Stomach (tissue), 8 donors: ENCODE measurements at regions not wholly inside any gene's neighbourhood (a gene's known extent, or its start where the extent isn't known, plus 50 kb on each side); places are given as distances from the start of the nearest gene placed in this dataset.

Source experiments
- DNase-seq, 2 donors: peaks; one replicate each; pipeline versions ENCODE4 v3.0.0 to v3.0.0-alpha.2; 2013 to 2019
- H3K27ac ChIP-seq, 5 donors: fragments of 200-600 bp in 4 of 5; sonication (generic) in 4 of 5; one replicate each; pipeline ENCODE4 v1.5.1; 2013 to 2019; ENCODE audit warnings: mild to moderate bottlenecking in 1 of 5, moderate library complexity in 1 of 5
- H3K27me3 ChIP-seq, 3 donors: fragments of 200-600 bp; sonication (generic); one replicate each; pipeline ENCODE4 v1.5.1; 2017 to 2019; ENCODE audit warnings: mixed run types in 1 of 3
- H3K36me3 ChIP-seq, 4 donors: fragments of 200-600 bp; sonication (generic); 1 replicate in 3 of 4; 2 replicates in 1 of 4; pipeline ENCODE4 v1.5.1; 2016 to 2019
- H3K4me1 ChIP-seq, 4 donors: fragments of 200-600 bp; sonication (generic); one replicate each; pipeline ENCODE4 v1.5.1; 2016 to 2019
- H3K4me3 ChIP-seq, 4 donors: fragments of 200-600 bp; sonication (generic) in 3 of 4; one replicate each; pipeline ENCODE4 v1.5.1; 2016 to 2019; ENCODE audit warnings: mild to moderate bottlenecking in 1 of 4
- H3K9me3 ChIP-seq, 4 donors: fragments of 200-600 bp; sonication (generic); one replicate each; pipeline ENCODE4 v1.5.1; 2016 to 2019
- CTCF ChIP-seq, 7 experiments: fragments of 450-650 bp in 4 of 7; fragments of 200-600 bp in 3 of 7; sonication (generic) in 3 of 7; IDR thresholded peaks; one replicate each; pipeline ENCODE4 v1.5.1; 2016 to 2019; ENCODE audit warnings: antibody characterized with exemption in 7 of 7, control low read depth in 2 of 7, mild to moderate bottlenecking in 1 of 7
- EP300 ChIP-seq: sonication (generic); formaldehyde crosslinking; IDR thresholded peaks from one replicate; pipeline ENCODE4 v1.6.1; 2017; ENCODE audit warnings: antibody characterized with exemption
- POLR2A ChIP-seq, 4 donors: fragments of 450-650 bp; IDR thresholded peaks; one replicate each; pipeline ENCODE4 v1.6.1; 2016; ENCODE audit warnings: antibody characterized with exemption in 4 of 4, control low read depth in 2 of 4, mild to moderate bottlenecking in 1 of 4, moderate library complexity in 1 of 4
- POLR2AphosphoS5 ChIP-seq, 3 donors: sonication (generic); formaldehyde crosslinking; IDR thresholded peaks; one replicate each; pipeline ENCODE4 v1.6.1; 2016; ENCODE audit warnings: antibody characterized with exemption in 3 of 3
- WGBS, 5 donors: extraction: QIAGEN DNeasy Blood & Tissue Kit in 3 of 5; methylation state at CpG; one replicate each; pipeline versions ENCODE4 v1.1.5 to v1.1.7; 2013 to 2018; 5-methylcytosine and 5-hydroxymethylcytosine counted together
- intact Hi-C: fragments of 100-400 bp; cut with DNase I; formaldehyde crosslinking; loops from one replicate; pipeline ENCODE4 v1.15.1; 2023; ENCODE audit warnings: low total_unique reads
- donor health status: healthy with polysubstance abuse.
- donor health status: Bipolar disorder and iron deficiency.
- donor health status: healthy.

GRCh38 chr11:96508861-96509260 is 119.0 kb downstream of the JRKL start:
- no peak for TF ChIP-seq POLR2AphosphoS5 (IDR thresholded peaks at IDR 0.05)
- WGBS, 5 donors = 57 to 83% (median 68%) methylated on average over 2 of the region's 2 CpGs
- H3K4me1 ChIP-seq = no peaks in the 10 kb centered on the region
- no peak for DNase-seq
- H3K36me3 ChIP-seq = no peaks in the 10 kb centered on the region
- intact Hi-C loops = no loop called here
- H3K27me3 ChIP-seq = no peaks in the 10 kb centered on the region
- no peak overlapping the region for H3K27ac ChIP-seq
- no peak overlapping the region for H3K4me3 ChIP-seq
- no peaks in the 10 kb centered on the region for H3K9me3 ChIP-seq

GRCh38 chr11:96520939-96521338 is 131.1 kb downstream of the JRKL start:
- Histone ChIP-seq H3K36me3 (no peaks in the 10 kb centered on the region), H3K27ac (no peak overlapping the region), H3K27me3 (no peaks in the 10 kb centered on the region), H3K4me3 (no peak overlapping the region), H3K4me1 (peaks cover 0 to 6% (median 0%) of the 10 kb centered on the region in 4 donors), H3K9me3 (peaks cover 0 to 11% (median 4%) of the 10 kb centered on the region in 4 donors)
- intact Hi-C loops = no loop called here
- DNase-seq = no peak
- TF ChIP-seq EP300 (no peak), CTCF (IDR thresholded peaks at IDR 0.05) (no peak), POLR2A (IDR thresholded peaks at IDR 0.05) (no peak), POLR2AphosphoS5 (IDR thresholded peaks at IDR 0.05) (no peak)

GRCh38 chr11:96523656-96524055 is 133.8 kb downstream of the JRKL start:
- Histone ChIP-seq H3K27ac (no peak overlapping the region), H3K4me1 (peaks cover 0 to 6% (median 0%) of the 10 kb centered on the region in 4 donors), H3K9me3 (peaks cover 0 to 9% (median 3%) of the 10 kb centered on the region in 4 donors), H3K36me3 (no peaks in the 10 kb centered on the region), H3K4me3 (no peak overlapping the region), H3K27me3 (no peaks in the 10 kb centered on the region)
- 47 to 83% (median 68%) methylated on average over 2 of the region's 2 CpGs for WGBS, 5 donors
- no peak for TF ChIP-seq POLR2AphosphoS5 (IDR thresholded peaks at IDR 0.05)
- no peak for TF ChIP-seq EP300
- no peak for TF ChIP-seq POLR2A (IDR thresholded peaks at IDR 0.05)
- no peak for TF ChIP-seq CTCF (IDR thresholded peaks at IDR 0.05)
- peak in 1 of 2 donors; percentile 15 for DNase-seq
- intact Hi-C loops = no loop called here

GRCh38 chr11:96524475-96524874 is 134.7 kb downstream of the JRKL start:
- Histone ChIP-seq H3K36me3 (no peaks in the 10 kb centered on the region), H3K4me1 (peaks cover 0 to 6% (median 0%) of the 10 kb centered on the region in 4 donors), H3K9me3 (peaks cover 0 to 10% (median 6%) of the 10 kb centered on the region in 4 donors), H3K27ac (no peak overlapping the region), H3K27me3 (no peaks in the 10 kb centered on the region), H3K4me3 (no peak overlapping the region)
- intact Hi-C loops = no loop called here
- peak in 1 of 2 donors; percentile 4 for DNase-seq
- 41 to 76% (median 65%) methylated on average over 1 of the region's 1 CpG for WGBS, 5 donors
- no peak for TF ChIP-seq POLR2AphosphoS5 (IDR thresholded peaks at IDR 0.05)
- TF ChIP-seq CTCF (IDR thresholded peaks at IDR 0.05) = no peak
- no peak for TF ChIP-seq POLR2A (IDR thresholded peaks at IDR 0.05)
- TF ChIP-seq EP300 = no peak

- WGBS, 5 donors = 21 to 54% (median 35%) methylated on average over 1 of the region's 1 CpG
- DNase-seq = no peak
- Histone ChIP-seq H3K27ac (no peak overlapping the region), H3K4me1 (no peaks in the 10 kb centered on the region), H3K36me3 (no peaks in the 10 kb centered on the region), H3K4me3 (no peak overlapping the region), H3K9me3 (peaks cover 0 to 12% (median 5%) of the 10 kb centered on the region in 4 donors), H3K27me3 (no peaks in the 10 kb centered on the region)
- TF ChIP-seq EP300 (no peak), POLR2AphosphoS5 (IDR thresholded peaks at IDR 0.05) (no peak), CTCF (IDR thresholded peaks at IDR 0.05) (no peak)
- intact Hi-C loops = no loop called here
Measured at GRCh38 chr11:96530473-96530872, 140.7 kb downstream of the JRKL start.
